Liver (tissue), 3 donors: ENCODE measurements at regions not wholly inside any gene's neighbourhood (a gene's known extent, or its start where the extent isn't known, plus 50 kb on each side); places are given as distances from the start of the nearest gene placed in this dataset.

ENCODE experiments used
- ATF3 ChIP-seq: IDR thresholded peaks from 2 replicates; pipeline ENCODE4 v1.6.1; 2016; ENCODE audit warnings: antibody characterized with exemption
- CTCF ChIP-seq: fragments of 150-350 bp; IDR thresholded peaks from 2 replicates; pipeline ENCODE4 v1.5.1; 2017; ENCODE audit warnings: improper control_type of control experiment, low read depth, low read length; ENCODE audit not compliant: missing input control
- EGR1 ChIP-seq, 2 donors: IDR thresholded peaks; 2 replicates each; pipeline ENCODE4 v1.6.1; 2016 to 2018; ENCODE audit warnings: antibody characterized with exemption in 2 of 2, low read depth in 2 of 2
- HNF4G ChIP-seq: IDR thresholded peaks from 2 replicates; pipeline ENCODE4 v1.6.1; 2016; ENCODE audit warnings: antibody characterized with exemption
- JUND ChIP-seq, 2 donors: IDR thresholded peaks; 2 replicates each; pipeline ENCODE4 v1.6.1; 2016; ENCODE audit warnings: antibody characterized with exemption in 2 of 2
- MAX ChIP-seq: IDR thresholded peaks from 2 replicates; pipeline ENCODE4 v1.6.1; 2016; ENCODE audit warnings: antibody characterized with exemption
- SP1 ChIP-seq: IDR thresholded peaks from 2 replicates; pipeline ENCODE4 v1.6.1; 2018; ENCODE audit warnings: antibody characterized with exemption, mild to moderate bottlenecking
- TAF1 ChIP-seq: conservative IDR thresholded peaks from 2 replicates; pipeline ENCODE4 v1.6.1; 2016; ENCODE audit warnings: antibody characterized with exemption, mild to moderate bottlenecking
- donor health status: healthy.
- donor health status: healthy.

- TF ChIP-seq HNF4G (no peak), JUND (IDR thresholded peaks at IDR 0.05) (no peak), CTCF (no peak), EGR1 (IDR thresholded peaks at IDR 0.05; ENCODE audit: low read depth in 2 of 2) (no peak), TAF1 (no peak), SP1 (no peak), ATF3 (no peak), MAX (no peak)
Measured at GRCh38 chr3:187456250-187456649, 88.1 kb downstream of the RTP4 start.
